ENCODE measurements at regions not wholly inside any gene's neighbourhood (a gene's known extent, or its start where the extent isn't known, plus 50 kb on each side); places are given as distances from the start of the nearest gene placed in this dataset.
"Not testable (repeated sequence)": the region's sequence is repeated elsewhere in the genome, so short reads cannot be mapped to it uniquely, and the experiment has no call there.

DNA sequence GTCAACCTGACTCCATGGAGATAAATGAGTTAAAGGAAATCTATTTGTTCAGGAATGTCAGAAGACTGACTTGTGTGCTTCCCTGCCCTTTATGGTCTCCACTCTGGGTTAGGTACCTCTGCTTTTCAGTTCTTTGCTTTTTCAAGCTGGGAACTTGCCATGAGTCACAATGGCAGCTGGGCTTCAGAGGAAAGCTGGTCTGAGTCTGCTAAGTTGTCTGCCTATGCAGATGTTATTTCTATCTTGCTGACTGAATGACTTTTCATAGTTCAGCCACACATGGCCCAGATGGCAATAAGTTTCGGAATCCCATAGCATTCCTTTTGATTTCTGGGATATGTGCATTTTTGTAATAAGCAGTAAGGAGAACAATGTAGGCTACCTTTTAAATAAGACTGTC lies 337.9 kb upstream of the FGF13 start:
- DNase-seq, result no peak

DNA sequence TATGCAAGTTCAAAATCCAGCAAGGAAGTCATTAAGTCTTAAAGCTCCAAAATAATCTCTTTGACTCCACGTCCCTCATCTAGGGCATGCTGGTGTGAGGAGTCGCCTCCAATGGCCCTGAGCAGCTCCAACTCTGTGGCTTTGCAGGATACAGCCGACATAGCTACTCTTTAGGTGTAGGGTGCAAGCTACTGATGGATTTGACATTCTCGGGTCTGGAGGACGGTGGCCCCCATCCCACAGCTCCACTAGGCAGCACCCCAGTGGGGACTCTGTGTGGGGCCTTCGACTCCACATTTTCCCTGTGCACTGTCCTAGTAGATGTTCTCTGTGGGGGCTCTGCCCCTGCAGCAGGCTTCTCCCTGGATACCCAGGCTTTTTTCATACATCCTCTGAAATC lies 333.2 kb upstream of the FGF13 start:
- DNase-seq, result no peak

DNA sequence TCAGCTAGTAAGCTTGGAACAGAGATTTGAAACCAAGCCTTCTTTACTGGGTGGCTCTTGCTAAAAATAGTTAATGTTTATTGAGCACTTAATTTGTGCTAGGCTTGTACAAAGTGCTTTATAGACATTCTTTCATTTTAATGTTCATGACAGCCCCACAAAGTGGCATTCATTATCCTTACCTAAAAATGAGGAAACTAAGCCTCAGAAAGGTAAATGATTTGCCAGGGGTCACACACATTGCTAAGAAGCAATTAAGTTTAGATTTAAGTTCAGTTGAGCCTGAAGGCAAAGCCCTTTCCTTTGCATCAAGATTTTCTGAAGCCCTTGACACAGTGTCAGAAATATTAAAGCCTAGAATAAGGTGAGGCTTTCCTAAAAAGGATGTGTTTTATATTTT lies 327.5 kb upstream of the FGF13 start:
- DNase-seq, result no peak

DNA sequence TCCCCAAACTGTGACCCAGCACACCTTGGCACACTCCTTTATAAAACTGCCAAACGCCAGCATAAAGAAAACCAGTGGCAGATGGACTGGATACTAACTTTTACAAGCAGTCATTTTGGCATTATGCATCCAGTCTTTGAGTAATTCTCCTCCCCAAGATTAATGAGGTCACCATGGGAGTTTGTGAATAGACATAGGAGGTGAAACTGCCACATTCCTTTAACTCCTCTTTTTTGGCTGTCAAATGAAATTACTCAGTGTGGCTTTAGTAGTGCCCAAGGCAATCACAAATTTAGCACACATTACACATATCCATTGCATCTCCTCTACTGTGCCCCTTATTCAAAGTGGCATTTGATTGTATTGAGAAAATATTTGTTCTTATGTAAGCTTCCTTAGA lies 315.3 kb upstream of the FGF13 start:
- DNase-seq, result no peak

DNA sequence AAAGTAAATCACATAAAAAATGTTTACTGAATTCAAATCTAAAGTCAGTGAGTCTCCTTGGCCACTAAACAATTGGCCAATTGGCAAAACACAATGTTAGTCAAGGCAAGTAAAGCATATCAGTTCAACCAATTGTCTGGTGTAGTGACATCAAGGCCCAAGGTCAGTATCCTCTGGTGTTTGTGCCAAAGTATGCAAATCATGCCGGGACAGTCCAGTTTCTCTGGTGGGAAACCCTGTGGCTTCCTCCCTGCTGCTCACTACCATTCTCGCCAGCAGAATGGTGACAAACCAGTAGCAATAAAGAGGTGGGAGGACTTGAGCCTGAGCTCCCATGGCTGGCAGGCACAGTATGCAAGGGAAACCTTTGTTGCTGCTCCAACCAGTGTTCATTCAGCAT lies 314.9 kb upstream of the FGF13 start:
- no peak for DNase-seq

GRCh38 chrX:139025816-139026215 lies 314.3 kb upstream of the FGF13 start:
- no peak for DNase-seq

DNA sequence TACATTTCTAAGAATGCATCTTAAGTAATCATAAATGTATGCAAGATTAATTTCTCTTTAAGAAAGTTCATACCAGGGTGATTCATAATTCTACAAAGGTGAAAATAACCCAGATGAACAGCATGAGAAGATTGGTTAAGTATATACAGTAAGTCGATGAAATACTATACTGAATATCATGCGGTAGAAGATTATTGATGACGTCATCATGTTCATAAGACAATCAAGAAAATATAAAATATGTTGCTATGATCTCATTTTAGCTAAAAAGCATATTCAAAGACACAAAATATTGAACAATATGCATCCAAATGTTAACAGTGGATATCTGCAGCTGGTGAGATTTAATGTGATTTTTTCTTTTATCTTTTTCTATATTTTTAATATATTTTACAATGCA lies 312.0 kb upstream of the FGF13 start:
- no peak for DNase-seq

DNA sequence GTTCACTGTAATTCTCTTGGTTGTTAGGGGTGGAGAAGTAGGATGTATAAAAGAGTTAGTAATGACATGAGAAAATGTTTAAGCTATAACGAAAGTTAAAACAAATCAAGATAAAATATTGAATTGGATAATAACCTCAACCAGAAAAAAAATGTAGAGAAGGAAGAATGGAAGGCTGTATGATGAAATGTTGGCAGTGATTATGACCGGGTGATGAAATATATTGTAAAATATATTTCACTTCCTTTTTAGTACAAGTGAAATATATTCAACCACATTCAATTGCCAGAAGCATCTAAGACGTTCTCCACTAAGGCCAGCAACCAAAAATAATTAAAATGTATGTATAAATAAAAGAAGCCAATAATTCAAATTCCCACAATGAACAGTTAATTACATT lies 309.3 kb upstream of the FGF13 start:
- no peak for DNase-seq

GRCh38 chrX:139018436-139018835 lies 306.9 kb upstream of the FGF13 start:
- no peak for DNase-seq

DNA sequence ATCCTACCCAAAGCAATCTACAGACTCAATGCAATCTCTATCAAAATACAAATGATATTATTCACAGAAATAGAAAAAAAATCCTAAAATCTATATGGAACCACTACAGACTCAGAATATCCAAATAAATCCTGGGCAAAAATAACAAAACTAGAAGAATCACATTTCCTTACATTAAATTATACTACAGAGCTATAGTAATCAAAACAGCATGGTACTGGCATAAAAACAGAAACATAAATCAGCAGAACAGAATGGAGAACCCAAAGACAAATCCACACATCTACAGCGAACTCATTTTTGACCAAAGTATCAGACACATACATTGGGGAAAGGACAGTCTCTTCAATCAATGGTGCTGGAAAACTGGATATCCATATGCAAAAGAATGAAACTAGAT lies 304.1 kb upstream of the FGF13 start:
- DNase-seq, result no peak

- no peak for DNase-seq
Observed at GRCh38 chrX:139008185-139008584, 296.7 kb upstream of the FGF13 start.

DNA sequence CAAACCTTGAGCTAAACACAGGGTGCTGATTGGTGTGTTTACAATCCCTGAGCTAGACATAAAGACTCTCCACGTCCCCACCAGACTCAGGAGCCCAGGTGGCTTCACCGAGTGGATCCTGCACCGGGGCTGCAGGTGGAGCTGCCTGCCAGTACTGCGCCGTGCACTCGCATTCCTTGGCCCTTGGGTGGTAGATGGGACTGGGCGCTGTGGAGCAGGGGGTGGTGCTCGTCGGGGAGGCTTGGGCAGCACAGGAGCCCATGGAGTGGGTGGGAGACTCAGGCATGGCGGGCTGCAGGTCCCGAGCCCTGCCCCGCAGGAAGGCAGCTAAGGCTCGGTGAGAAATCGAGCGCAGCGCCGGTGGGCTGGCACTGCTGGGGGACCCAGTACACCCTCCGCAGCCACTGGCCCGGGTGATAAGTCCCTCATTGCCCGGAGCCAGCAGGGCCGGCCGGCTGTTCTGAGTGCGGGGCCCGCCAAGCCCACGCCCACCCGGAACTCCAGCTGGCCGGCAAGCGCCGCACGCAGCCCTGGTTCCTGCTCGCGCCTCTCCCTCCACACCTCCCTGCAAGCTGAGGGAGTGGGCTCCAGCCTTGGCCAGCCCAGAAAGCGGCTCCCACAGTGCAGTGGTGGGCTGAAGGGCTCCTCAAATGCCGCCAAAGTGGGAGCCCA lies 292.5 kb upstream of the FGF13 start:
- DNase-seq, result not testable (repeated sequence)

- no peak for DNase-seq
Observed at GRCh38 chrX:139002319-139002718, 290.8 kb upstream of the FGF13 start.

GRCh38 chrX:138996268-138996667 lies 284.8 kb upstream of the FGF13 start:
- DNase-seq, result no peak

DNA sequence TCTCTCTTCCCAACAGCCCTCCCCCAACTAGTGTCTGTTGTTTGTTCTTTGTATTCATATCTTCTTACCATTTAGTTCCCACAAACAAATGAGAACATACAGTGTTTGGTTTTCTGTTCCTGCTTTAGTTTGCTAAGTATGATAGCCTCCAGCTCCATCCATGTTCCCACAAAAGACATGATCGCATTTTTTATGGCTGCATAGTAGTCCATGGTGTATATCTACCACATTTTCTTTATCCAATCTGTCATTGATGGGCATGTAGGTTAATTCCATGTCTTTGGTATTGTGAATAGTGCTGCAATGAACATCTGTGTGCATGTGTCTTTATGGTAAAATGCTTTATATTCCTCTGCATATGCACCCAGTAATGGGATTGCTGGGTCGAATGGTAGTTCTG lies 283.9 kb upstream of the FGF13 start:
- DNase-seq, result no peak

GRCh38 chrX:138990425-138990824 lies 278.9 kb upstream of the FGF13 start:
- not testable (repeated sequence) for DNase-seq

DNA sequence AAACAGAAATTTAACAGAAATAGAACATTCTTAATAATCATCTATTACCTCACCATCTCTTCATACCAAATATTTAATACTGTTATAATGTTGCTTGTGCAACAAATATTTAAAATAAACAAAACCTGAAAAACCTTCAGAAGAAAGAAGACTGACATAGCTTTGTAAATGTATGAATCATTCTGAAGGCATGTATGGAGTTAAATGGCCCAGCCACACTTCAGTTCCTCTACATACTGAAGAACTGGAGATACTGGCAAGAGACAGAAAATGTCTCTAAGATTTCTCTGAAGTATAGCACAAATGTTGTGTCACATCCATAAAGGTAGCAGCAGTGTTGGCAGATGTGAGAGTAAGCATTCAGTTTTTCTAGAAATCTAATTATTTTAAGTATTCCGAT lies 275.3 kb upstream of the FGF13 start:
- no peak for DNase-seq

DNA sequence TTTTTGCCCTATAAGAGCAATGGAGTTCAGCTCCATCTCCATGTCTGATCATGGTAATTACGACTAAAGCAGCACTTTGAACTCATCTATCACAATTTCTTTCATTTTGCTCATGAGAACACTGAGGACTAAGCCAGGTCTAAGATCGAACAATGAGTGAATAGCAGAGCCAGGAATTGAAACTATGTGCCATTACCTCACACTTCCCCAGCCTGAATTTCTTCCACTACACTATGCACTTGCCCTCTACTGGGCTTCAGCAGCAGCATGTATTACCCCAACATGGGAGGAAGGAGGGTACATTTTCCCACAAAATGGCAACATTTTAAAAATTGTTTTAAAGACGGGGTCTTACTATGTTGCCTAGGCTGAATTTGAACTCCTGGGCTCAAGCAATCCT lies 274.7 kb upstream of the FGF13 start:
- DNase-seq, result no peak

DNA sequence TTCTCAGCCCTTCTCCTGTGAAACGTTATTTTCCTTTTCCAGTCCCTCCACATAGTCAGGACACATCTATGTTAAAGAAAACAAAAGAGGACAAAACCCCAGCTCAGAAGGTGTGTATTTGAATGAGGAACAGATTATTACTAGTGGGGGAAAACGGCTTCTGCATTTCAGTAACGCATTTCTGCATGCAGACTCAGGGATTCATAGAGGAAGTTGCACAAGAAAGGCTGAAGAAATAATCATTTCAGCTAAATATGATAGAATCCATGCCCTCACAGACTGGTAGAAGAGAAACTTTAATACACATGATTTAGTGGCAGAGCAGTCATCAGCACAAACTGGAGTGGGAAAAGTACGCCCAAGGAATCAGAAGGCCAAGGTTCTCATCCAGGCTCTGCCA lies 270.8 kb upstream of the FGF13 start:
- DNase-seq, result no peak

DNA sequence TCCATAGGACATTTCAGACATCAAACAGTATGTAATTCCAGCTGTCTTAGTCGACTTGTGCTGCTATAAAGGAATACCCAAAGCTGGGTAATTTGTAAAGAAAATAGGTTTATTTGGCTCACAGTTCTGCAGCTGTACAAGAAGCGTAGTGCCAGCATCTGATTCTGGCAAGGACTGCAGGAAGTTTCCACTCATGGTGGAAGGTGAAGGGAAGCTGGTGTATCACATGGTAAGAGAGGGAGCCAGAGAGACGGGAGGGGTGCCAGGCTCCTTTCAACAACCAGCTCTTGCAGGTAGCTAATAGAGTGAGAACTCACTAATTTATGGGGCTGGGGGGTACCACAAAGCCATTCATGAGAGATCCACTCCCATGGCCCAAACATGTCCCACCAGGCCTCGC lies 253.0 kb upstream of the FGF13 start:
- DNase-seq, result no peak

DNA sequence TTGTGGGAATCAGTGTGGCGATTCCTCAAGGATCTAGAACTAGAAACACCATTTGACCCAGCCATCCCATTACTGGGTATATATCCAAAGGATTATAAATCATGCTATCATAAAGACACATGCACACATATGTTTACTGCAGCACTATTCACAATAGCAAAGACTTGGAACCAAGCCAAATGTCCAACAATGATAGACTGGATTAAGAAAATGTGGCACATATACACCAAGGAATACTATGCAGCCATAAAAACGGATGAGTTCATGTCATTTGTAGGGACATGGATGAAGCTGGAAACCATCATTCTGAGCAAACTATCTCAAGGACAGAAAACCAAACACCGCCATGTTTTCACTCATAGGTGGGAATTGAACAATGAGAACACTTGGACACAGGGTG lies 250.9 kb upstream of the FGF13 start:
- DNase-seq, result not testable (repeated sequence)

DNA sequence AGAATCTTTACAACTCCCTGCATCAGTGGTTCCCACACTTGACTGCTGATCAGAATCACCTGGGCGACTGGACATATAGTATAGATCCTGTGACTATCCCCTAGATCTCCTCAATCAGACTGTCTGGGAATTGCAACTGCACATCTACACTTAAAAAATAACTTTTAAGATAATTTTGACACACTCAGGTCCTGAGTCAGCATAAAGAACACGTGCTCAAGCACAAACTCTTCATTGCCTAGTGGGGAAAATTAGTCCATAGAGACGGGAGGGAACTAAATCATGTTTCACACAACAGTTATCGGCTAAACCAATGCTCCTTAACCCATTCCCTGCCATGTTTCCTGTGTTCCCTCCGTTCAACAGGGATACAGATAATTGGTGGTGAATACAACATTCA lies 243.5 kb upstream of the FGF13 start:
- no peak for DNase-seq

DNA sequence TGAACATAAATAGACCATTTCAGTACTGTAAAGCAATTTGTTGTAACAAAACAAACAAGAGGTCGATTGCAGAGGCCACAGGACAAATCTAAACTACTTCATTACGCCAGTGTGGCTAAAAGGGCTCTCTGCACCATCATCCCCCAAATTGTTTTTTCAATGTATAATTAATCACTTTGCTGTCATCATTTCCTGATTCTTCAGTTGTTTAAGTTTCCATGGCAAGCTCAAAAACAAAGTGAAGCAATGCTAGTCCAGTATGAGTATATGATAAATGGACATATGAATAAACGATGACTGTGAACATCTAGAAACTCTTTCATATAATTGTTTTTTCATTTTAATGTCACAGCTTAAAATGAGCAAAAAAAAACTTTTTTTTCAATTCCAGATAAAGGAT lies 235.4 kb upstream of the FGF13 start:
- DNase-seq, result no peak

GRCh38 chrX:138945219-138945618 lies 233.7 kb upstream of the FGF13 start:
- no peak for DNase-seq
